Colonic mucosa (tissue), 4 donors: ENCODE measurements at regions not wholly inside any gene's neighbourhood (a gene's known extent, or its start where the extent isn't known, plus 50 kb on each side); places are given as distances from the start of the nearest gene placed in this dataset.

Experiments
- DNase-seq: peaks from one replicate; pipeline ENCODE4 v3.0.0-alpha.2; 2020
- H3K27ac ChIP-seq: fragments of 200-600 bp; one replicate; pipeline ENCODE4 v1.8.0; 2021
- H3K27me3 ChIP-seq: fragments of 200-600 bp; one replicate; pipeline ENCODE4 v1.8.0; 2021
- H3K36me3 ChIP-seq: fragments of 200-600 bp; one replicate; pipeline ENCODE4 v1.8.0; 2021
- H3K4me1 ChIP-seq: fragments of 200-600 bp; one replicate; pipeline ENCODE4 v1.8.0; 2021; ENCODE audit warnings: mild to moderate bottlenecking
- H3K4me3 ChIP-seq: fragments of 200-600 bp; one replicate; pipeline ENCODE4 v1.8.0; 2021
- H3K9ac ChIP-seq, 2 donors: one replicate each; pipeline ENCODE4 v1.7.0; 2013; ENCODE audit warnings: control low read depth in 2 of 2, low read depth in 2 of 2, low read length in 2 of 2
- H3K9me3 ChIP-seq: fragments of 200-600 bp; one replicate; pipeline ENCODE4 v1.8.0; 2021
- CTCF ChIP-seq: fragments of 200-600 bp; IDR thresholded peaks from one replicate; pipeline ENCODE4 v1.8.0; 2022; ENCODE audit warnings: antibody characterized with exemption, mild to moderate bottlenecking
- intact Hi-C: fragments of 100-400 bp; cut with DNase I; formaldehyde crosslinking; loops from one replicate; pipeline ENCODE4 v1.14.1; 2022
- donor health status: healthy.
- donor health status: DM: no; HTN: no; CAD: no.
- donor health status: DM: no; HTN: no; CAD: no.

- H3K4me3 ChIP-seq = no peak overlapping the region
- no peaks in the 10 kb centered on the region for H3K36me3 ChIP-seq
- TF ChIP-seq CTCF = no peak
- no peak overlapping the region for H3K27ac ChIP-seq
- no peak for DNase-seq
- intact Hi-C loops = no loop called here
- no peak overlapping the region for H3K9ac ChIP-seq
- no peaks in the 10 kb centered on the region for H3K27me3 ChIP-seq
- no peaks in the 10 kb centered on the region for H3K4me1 ChIP-seq
- H3K9me3 ChIP-seq = no peaks in the 10 kb centered on the region
Measured at GRCh38 chr20:4358552-4358951, 109.5 kb upstream of the ADRA1D start.

- H3K9ac ChIP-seq = no peak overlapping the region
- no peak for DNase-seq
- no peaks in the 10 kb centered on the region for H3K36me3 ChIP-seq
- H3K27me3 ChIP-seq = no peaks in the 10 kb centered on the region
- intact Hi-C loops = no loop called here
- no peak overlapping the region for H3K27ac ChIP-seq
- no peak for TF ChIP-seq CTCF
- no peaks in the 10 kb centered on the region for H3K4me1 ChIP-seq
- no peak overlapping the region for H3K4me3 ChIP-seq
- no peaks in the 10 kb centered on the region for H3K9me3 ChIP-seq
Measured at GRCh38 chr20:4352348-4352747, 103.3 kb upstream of the ADRA1D start.

GRCh38 chr20:4350096-4350495 is 101.0 kb upstream of the ADRA1D start:
- no peak overlapping the region for H3K9ac ChIP-seq
- no peaks in the 10 kb centered on the region for H3K9me3 ChIP-seq
- no peaks in the 10 kb centered on the region for H3K36me3 ChIP-seq
- H3K4me1 ChIP-seq = no peaks in the 10 kb centered on the region
- intact Hi-C loops = no loop called here
- no peak overlapping the region for H3K4me3 ChIP-seq
- H3K27ac ChIP-seq = no peak overlapping the region
- DNase-seq = no peak
- no peak for TF ChIP-seq CTCF
- no peaks in the 10 kb centered on the region for H3K27me3 ChIP-seq

GRCh38 chr20:4344670-4345069 is 95.6 kb upstream of the ADRA1D start:
- H3K9ac ChIP-seq = no peak overlapping the region
- DNase-seq = no peak

GRCh38 chr20:4342609-4343008 is 93.5 kb upstream of the ADRA1D start:
- H3K27me3 ChIP-seq = no peaks in the 10 kb centered on the region
- no peak overlapping the region for H3K4me3 ChIP-seq
- no peaks in the 10 kb centered on the region for H3K4me1 ChIP-seq
- TF ChIP-seq CTCF = no peak
- H3K9me3 ChIP-seq = no peaks in the 10 kb centered on the region
- DNase-seq = no peak
- H3K9ac ChIP-seq = no peak overlapping the region
- intact Hi-C loops = no loop called here
- H3K36me3 ChIP-seq = no peaks in the 10 kb centered on the region
- H3K27ac ChIP-seq = no peak overlapping the region

More at GRCh38 chr20:4344670-4345069, 95.6 kb upstream of the ADRA1D start:
- Histone ChIP-seq H3K4me3 (no peak overlapping the region), H3K4me1 (no peaks in the 10 kb centered on the region), H3K27me3 (no peaks in the 10 kb centered on the region), H3K27ac (no peak overlapping the region), H3K36me3 (no peaks in the 10 kb centered on the region), H3K9me3 (no peaks in the 10 kb centered on the region)
- intact Hi-C loops = no loop called here
- no peak for TF ChIP-seq CTCF
